ENCODE measurements at regions not wholly inside any gene's neighbourhood (a gene's known extent, or its start where the extent isn't known, plus 50 kb on each side); places are given as distances from the start of the nearest gene placed in this dataset.

DNA sequence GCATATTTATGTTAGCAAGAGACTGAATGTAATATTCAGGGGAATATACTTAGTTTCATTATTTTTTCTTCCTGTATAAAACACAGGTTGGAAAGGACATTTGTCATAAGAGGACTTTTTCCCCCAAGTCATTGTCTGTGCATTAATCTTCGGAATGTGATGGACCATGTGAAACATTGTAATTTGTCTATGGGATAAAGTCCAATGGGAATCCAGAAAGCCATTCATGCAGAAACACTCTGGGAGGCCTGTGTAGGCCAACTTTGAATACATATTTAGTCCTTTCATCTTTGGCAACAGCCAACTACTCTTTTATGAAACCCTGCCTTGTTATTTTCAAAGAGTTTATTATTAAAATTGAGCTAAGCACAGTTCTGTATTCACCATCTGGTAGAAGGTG lies 386.4 kb downstream of the PIK3C3 start:
- Histone ChIP-seq H3K36me3 (ENCODE audit: control insufficient read depth, insufficient read depth, low read length) (no peaks in the 10 kb centered on the region), H3K4me1 (replicated peaks in 1 of 2; ENCODE audit: control insufficient read depth in 2 of 2, insufficient read depth in 2 of 2, low read length in 2 of 2) (no peaks in the 10 kb centered on the region), H2AFZ (ENCODE audit: low read depth, low read length) (no peak overlapping the region), H3K9me3 (replicated peaks; ENCODE audit: control insufficient read depth, insufficient read depth, low read depth, low read length) (no peaks in the 10 kb centered on the region), H3K79me2 (ENCODE audit: control insufficient read depth, insufficient read depth, low read length) (no peaks in the 10 kb centered on the region), H3K27ac (ENCODE audit: extremely low read depth, low read depth, low read length) (no peak overlapping the region), H3K4me2 (ENCODE audit: insufficient read depth, low read length) (no peak overlapping the region), H3K4me3 (no peak overlapping the region), H3K9me1 (ENCODE audit: control insufficient read depth, insufficient read depth, low read length) (no peaks in the 10 kb centered on the region), H3K27me3 (ENCODE audit: control insufficient read depth in 2 of 2, insufficient read depth in 2 of 2, low read length in 2 of 2) (no peaks in the 10 kb centered on the region), H3K9ac (ENCODE audit: insufficient read depth in 1 of 2, low read depth in 2 of 2, low read length in 2 of 2) (no peak overlapping the region), H4K20me1 (replicated peaks; ENCODE audit: control insufficient read depth, insufficient read depth, low read length) (no peaks in the 10 kb centered on the region)
- in situ Hi-C loops (cut with MboI) (no loop called here), intact Hi-C loops (cut with micrococcal nuclease) (no loop called here)
- ChIA-PET POLR2A (no interaction called here), CTCF (ENCODE audit: low intra/inter-chr PET ratio) (no interaction called here)
- no peak for DNase-seq (ENCODE audit: extremely low read depth in 1 of 4, low spot score in 3 of 4)
- no peak for ATAC-seq
- TF ChIP-seq, protein P1, sequence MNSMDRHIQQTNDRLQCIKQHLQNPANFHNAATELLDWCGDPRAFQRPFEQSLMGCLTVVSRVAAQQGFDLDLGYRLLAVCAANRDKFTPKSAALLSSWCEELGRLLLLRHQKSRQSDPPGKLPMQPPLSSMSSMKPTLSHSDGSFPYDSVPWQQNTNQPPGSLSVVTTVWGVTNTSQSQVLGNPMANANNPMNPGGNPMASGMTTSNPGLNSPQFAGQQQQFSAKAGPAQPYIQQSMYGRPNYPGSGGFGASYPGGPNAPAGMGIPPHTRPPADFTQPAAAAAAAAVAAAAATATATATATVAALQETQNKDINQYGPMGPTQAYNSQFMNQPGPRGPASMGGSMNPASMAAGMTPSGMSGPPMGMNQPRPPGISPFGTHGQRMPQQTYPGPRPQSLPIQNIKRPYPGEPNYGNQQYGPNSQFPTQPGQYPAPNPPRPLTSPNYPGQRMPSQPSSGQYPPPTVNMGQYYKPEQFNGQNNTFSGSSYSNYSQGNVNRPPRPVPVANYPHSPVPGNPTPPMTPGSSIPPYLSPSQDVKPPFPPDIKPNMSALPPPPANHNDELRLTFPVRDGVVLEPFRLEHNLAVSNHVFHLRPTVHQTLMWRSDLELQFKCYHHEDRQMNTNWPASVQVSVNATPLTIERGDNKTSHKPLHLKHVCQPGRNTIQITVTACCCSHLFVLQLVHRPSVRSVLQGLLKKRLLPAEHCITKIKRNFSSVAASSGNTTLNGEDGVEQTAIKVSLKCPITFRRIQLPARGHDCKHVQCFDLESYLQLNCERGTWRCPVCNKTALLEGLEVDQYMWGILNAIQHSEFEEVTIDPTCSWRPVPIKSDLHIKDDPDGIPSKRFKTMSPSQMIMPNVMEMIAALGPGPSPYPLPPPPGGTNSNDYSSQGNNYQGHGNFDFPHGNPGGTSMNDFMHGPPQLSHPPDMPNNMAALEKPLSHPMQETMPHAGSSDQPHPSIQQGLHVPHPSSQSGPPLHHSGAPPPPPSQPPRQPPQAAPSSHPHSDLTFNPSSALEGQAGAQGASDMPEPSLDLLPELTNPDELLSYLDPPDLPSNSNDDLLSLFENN (IDR thresholded peaks at IDR 0.05; ENCODE audit: low read depth in 2 of 2, low read length in 2 of 2) = no peak
- no peak for TF ChIP-seq ZNF778 (CRISPR knock-in tag; IDR thresholded peaks at IDR 0.05)
- BruUV-seq (replicated peaks) = no TSS peak
- no peak for FAIRE-seq
- WGBS (ENCODE audit: insufficient coverage, low coverage, missing lambda C conversion rate) = 0% methylated on average over 1 of the region's 1 CpG

DNA sequence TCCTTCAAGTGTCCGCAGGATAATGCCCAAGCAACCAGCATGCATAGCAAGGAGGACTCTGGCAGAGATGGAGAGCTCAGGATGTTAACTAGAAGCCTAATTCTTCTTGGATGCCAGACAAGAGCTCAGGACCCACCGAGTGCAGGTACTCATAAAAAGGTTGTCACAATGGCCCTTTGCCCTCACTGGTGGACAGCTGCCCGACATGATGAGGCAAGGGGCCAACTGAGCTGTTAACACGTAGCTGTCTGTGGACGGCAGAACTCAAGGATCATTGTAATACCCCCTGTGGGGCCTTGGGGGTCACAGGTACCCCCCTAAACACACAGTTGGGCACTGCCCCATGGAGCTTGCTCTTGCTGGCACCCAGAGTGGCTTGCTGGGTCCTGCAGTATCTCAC lies 393.7 kb downstream of the PIK3C3 start:
- in situ Hi-C loops (cut with MboI) (no loop called here), intact Hi-C loops (cut with micrococcal nuclease) (no loop called here)
- no peaks in the 10 kb centered on the region for H3K36me3 ChIP-seq (ENCODE audit: control insufficient read depth, insufficient read depth, low read length)
- H3K9me1 ChIP-seq (ENCODE audit: control insufficient read depth, insufficient read depth, low read length) = no peaks in the 10 kb centered on the region
- WGBS (ENCODE audit: insufficient coverage, low coverage, missing lambda C conversion rate) = 0% methylated on average over 4 of the region's 5 CpGs
- no peaks in the 10 kb centered on the region for H3K9me3 ChIP-seq (replicated peaks; ENCODE audit: control insufficient read depth, insufficient read depth, low read depth, low read length)
- no peak overlapping the region for H2AFZ ChIP-seq (ENCODE audit: low read depth, low read length)
- H4K20me1 ChIP-seq (replicated peaks; ENCODE audit: control insufficient read depth, insufficient read depth, low read length) = no peaks in the 10 kb centered on the region
- H3K27ac ChIP-seq (ENCODE audit: extremely low read depth, low read depth, low read length) = no peak overlapping the region
- ChIA-PET CTCF (ENCODE audit: low intra/inter-chr PET ratio) (no interaction called here), POLR2A (no interaction called here)
- no peak overlapping the region for H3K4me2 ChIP-seq (ENCODE audit: insufficient read depth, low read length)
- H3K9ac ChIP-seq (ENCODE audit: insufficient read depth in 1 of 2, low read depth in 2 of 2, low read length in 2 of 2) = no peak overlapping the region
- H3K4me3 ChIP-seq = no peak overlapping the region
- no peaks in the 10 kb centered on the region for H3K4me1 ChIP-seq (replicated peaks in 1 of 2; ENCODE audit: control insufficient read depth in 2 of 2, insufficient read depth in 2 of 2, low read length in 2 of 2)
- no peaks in the 10 kb centered on the region for H3K27me3 ChIP-seq (ENCODE audit: control insufficient read depth in 2 of 2, insufficient read depth in 2 of 2, low read length in 2 of 2)
- H3K79me2 ChIP-seq (ENCODE audit: control insufficient read depth, insufficient read depth, low read length) = no peaks in the 10 kb centered on the region
- DNase-seq (ENCODE audit: extremely low read depth in 1 of 4, low spot score in 3 of 4) (no peak), ATAC-seq (no peak), FAIRE-seq (no peak)
- no TSS peak for BruUV-seq (replicated peaks)
- TF ChIP-seq, protein P2, sequence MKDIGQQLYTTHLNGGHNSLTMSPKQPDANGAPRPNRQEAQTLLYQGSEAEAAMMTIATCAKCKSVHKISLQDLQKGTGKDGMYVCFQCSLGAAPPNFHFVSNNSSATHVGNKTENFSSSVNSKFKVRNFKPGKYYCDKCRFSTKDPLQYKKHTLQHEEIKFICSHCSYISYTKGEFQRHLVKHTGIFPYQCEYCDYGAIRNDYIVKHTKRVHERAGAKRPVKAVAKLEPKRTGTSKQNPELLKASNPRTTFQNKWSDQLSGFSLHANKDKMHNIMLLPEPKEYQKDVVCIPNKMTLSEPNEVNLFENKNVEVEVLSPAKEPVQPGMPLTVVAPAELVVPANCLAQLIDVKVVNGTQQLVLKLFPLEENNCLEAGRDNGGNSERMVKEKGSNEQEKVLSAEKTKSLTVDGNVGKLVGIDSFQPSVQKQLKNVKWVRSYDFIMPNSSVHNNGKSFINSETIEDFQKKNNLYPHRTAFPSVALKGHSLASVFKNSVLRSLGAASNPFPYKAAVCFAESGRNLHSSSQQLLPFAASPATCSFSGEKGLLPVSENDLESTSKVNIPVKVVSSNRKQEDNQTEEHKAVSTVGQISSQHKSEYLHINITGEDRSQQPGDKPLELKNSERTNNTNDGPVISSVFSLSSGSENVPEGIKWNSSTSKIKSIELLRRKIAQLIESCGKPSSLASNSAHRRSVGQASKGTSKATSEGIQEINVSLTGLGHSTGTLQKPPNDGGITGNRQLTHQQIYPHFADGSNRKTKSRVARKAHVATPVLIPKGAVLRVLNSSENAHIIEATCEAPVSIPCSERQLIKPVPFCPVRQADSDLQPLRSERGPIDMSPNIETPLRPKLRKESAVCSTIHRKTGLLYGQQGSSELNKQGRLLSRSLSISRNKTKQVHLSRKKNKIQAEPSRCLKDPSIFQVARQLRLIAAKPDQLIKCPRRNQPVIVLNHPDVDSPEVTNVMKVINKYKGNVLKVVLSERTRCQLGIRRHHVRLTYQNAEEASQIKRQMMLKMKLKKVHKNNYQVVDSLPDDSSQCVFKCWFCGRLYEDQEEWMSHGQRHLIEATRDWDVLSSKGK (CRISPR knock-in tag; IDR thresholded peaks at IDR 0.05) = no peak
